Right atrium auricular region (tissue), 2 donors: ENCODE measurements at regions not wholly inside any gene's neighbourhood (a gene's known extent, or its start where the extent isn't known, plus 50 kb on each side); places are given as distances from the start of the nearest gene placed in this dataset.

ENCODE experiments used
- DNase-seq: peaks from one replicate; pipeline ENCODE4 v3.0.0-alpha.2; 2019; ENCODE audit warnings: low spot score
- H3K27ac ChIP-seq, 2 donors: fragments of 200-600 bp; sonication (generic); 1 replicate in 1 of 2; 2 replicates in 1 of 2; pipeline ENCODE4 v1.5.1; 2016 to 2019
- H3K27me3 ChIP-seq, 2 donors: fragments of 200-600 bp; sonication (generic); one replicate each; pipeline versions ENCODE4 v1.5.1 to v1.6.0; 2017 to 2019
- H3K36me3 ChIP-seq: fragments of 200-600 bp; sonication (generic); one replicate; pipeline ENCODE4 v1.5.1; 2016
- H3K4me1 ChIP-seq, 2 donors: fragments of 200-600 bp; sonication (generic); one replicate each; pipeline versions ENCODE4 v1.5.1 to v1.6.0; 2017 to 2019
- H3K4me3 ChIP-seq, 2 donors: fragments of 200-600 bp; sonication (generic); 1 replicate in 1 of 2; 2 replicates in 1 of 2; pipeline ENCODE4 v1.5.1; 2017 to 2019; ENCODE audit warnings: mild to moderate bottlenecking in 1 of 2, moderate library complexity in 1 of 2
- H3K9me3 ChIP-seq, 2 donors: fragments of 200-600 bp; sonication (generic); one replicate each; pipeline ENCODE4 v1.5.1; 2019
- TF ChIP-seq, protein P1 (sequence below), 2 donors: fragments of 200-600 bp; sonication (generic); IDR thresholded peaks; one replicate each; pipeline ENCODE4 v1.5.1; 2019; ENCODE audit warnings: antibody characterized with exemption in 2 of 2

DNA sequence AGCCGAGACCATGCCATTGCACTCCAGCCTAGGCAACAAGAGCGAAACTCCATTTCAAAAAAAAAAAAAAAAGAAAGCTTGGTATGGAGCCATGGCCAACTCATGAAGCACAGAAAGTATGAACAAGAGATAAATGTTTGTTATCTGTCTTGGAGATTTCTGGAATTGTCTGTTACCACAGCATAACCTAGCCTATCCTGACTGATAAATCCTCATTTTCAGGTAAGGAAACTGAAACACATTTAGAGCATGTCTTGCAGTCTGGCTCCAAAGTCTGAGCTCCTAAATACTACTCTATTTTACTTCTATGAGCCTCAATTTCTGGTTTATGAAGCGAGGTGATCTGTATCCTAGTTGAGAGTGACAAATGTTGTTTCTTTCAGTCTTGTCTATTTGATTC, 68.3 kb upstream of the SLC44A1 start:
- H3K27me3 ChIP-seq: no peaks in the 10 kb centered on the region
- TF ChIP-seq, protein P1, sequence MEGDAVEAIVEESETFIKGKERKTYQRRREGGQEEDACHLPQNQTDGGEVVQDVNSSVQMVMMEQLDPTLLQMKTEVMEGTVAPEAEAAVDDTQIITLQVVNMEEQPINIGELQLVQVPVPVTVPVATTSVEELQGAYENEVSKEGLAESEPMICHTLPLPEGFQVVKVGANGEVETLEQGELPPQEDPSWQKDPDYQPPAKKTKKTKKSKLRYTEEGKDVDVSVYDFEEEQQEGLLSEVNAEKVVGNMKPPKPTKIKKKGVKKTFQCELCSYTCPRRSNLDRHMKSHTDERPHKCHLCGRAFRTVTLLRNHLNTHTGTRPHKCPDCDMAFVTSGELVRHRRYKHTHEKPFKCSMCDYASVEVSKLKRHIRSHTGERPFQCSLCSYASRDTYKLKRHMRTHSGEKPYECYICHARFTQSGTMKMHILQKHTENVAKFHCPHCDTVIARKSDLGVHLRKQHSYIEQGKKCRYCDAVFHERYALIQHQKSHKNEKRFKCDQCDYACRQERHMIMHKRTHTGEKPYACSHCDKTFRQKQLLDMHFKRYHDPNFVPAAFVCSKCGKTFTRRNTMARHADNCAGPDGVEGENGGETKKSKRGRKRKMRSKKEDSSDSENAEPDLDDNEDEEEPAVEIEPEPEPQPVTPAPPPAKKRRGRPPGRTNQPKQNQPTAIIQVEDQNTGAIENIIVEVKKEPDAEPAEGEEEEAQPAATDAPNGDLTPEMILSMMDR (IDR thresholded peaks at IDR 0.05): no peak
- DNase-seq: no peak
- no peak overlapping the region for H3K27ac ChIP-seq
- H3K4me1 ChIP-seq: no peaks in the 10 kb centered on the region
- H3K36me3 ChIP-seq: no peaks in the 10 kb centered on the region
- no peak overlapping the region for H3K4me3 ChIP-seq
- H3K9me3 ChIP-seq: no peaks in the 10 kb centered on the region

DNA sequence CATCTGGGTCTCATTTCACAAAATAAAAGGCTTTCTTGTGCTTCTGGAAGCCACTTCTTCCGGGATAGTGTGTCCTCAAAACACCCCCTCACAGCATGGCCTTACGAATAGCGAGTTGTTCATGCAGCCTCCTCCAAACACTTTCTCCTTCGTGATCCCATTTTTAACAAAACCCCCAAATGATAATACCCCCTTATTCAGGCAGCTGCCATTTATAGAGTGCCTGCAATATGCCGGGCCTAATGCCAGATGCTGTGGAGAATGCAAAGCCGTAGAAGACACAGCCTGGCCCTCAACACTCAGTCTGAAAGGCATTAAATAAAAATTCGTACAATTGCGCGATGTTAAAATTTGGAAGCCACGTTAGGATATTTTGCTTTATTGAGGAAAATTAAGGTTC, 66.4 kb upstream of the SLC44A1 start:
- no peak for DNase-seq
- Histone ChIP-seq H3K27me3 (no peaks in the 10 kb centered on the region), H3K36me3 (no peaks in the 10 kb centered on the region), H3K9me3 (no peaks in the 10 kb centered on the region), H3K4me1 (no peaks in the 10 kb centered on the region), H3K4me3 (no peak overlapping the region), H3K27ac (no peak overlapping the region)
- TF ChIP-seq, protein P1 (IDR thresholded peaks at IDR 0.05): no peak

DNA sequence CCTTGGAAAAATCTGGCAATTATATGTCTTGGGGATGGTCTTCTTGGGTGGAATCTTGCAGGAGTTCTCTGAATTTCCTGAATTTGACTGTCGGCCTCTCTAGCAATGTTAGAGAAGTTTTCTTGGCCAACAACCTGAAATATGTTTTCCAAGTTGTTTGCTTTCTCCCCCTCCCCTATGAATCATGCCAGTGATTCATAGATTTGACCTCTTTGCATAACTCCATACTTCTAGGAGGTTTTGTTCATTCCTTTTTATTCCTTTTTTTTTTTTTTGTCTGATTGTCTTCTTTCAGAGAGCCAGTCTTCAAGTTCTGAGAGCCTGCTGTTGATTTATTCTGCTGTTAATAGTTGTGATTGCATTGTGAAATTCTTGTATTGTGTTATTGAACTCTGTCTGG, 56.7 kb upstream of the SLC44A1 start:
- H3K36me3 ChIP-seq: no peaks in the 10 kb centered on the region
- TF ChIP-seq, protein P1 (IDR thresholded peaks at IDR 0.05): no peak
- H3K27me3 ChIP-seq: no peaks in the 10 kb centered on the region
- no peaks in the 10 kb centered on the region for H3K4me1 ChIP-seq
- H3K4me3 ChIP-seq: no peak overlapping the region
- DNase-seq: no peak
- no peaks in the 10 kb centered on the region for H3K9me3 ChIP-seq
- no peak overlapping the region for H3K27ac ChIP-seq

DNA sequence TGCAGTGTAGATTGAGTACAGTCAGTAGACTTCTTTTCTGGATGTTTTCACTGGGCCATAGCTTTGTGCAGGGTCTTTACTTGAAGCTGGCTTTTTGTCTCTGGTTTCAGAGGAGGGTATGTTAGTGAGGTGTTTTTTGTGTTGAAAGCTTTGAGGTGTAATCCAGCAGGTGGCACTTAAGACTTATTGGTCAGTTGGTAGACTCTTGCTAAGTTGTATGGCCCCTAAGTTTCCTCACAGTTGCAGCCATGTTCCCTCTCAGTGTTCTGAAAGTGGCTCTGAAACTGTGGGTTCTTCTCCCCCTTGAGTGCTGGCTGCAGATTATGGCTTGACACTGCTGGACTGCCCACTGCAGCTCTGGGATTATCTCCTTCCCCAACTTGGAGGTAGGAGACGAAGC, 55.7 kb upstream of the SLC44A1 start:
- no peak overlapping the region for H3K27ac ChIP-seq
- DNase-seq: no peak
- H3K36me3 ChIP-seq: no peaks in the 10 kb centered on the region
- no peaks in the 10 kb centered on the region for H3K27me3 ChIP-seq
- TF ChIP-seq, protein P1 (IDR thresholded peaks at IDR 0.05): no peak
- H3K4me1 ChIP-seq: no peaks in the 10 kb centered on the region
- H3K9me3 ChIP-seq: no peaks in the 10 kb centered on the region
- H3K4me3 ChIP-seq: no peak overlapping the region

DNA sequence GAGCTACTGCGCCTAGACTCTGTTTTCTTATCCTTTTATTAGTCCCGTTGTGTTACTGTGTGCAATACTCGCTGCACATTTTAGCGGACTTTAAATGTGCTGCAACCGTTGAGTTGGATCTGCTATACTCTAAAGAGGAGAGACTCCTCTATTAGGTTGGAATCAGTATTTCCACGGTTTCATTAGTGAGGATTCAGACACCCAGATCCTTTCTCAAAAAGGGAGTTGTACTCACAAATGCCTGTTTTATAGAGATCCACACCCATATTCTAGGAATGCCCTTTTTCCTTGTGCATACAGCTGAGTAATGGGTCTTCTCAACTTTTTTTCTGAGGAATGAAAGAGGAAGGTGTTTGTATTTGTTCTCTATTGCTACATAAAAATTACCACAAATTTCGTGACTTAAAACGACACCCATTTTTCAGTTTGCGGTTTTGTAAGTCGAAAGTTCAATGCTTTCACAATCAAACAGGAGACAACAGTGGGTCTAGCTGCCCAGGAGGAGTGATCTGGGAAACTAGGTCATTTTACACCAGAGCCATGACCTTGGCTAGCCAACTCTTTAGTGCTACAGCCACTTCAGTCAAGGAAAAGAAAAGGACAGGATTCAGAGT, 52.8 kb upstream of the SLC44A1 start:
- no peaks in the 10 kb centered on the region for H3K27me3 ChIP-seq
- H3K4me3 ChIP-seq: no peak overlapping the region
- TF ChIP-seq, protein P1 (IDR thresholded peaks at IDR 0.05): no peak
- no peaks in the 10 kb centered on the region for H3K9me3 ChIP-seq
- no peaks in the 10 kb centered on the region for H3K36me3 ChIP-seq
- no peaks in the 10 kb centered on the region for H3K4me1 ChIP-seq
- no peak overlapping the region for H3K27ac ChIP-seq
- DNase-seq: no peak

DNA sequence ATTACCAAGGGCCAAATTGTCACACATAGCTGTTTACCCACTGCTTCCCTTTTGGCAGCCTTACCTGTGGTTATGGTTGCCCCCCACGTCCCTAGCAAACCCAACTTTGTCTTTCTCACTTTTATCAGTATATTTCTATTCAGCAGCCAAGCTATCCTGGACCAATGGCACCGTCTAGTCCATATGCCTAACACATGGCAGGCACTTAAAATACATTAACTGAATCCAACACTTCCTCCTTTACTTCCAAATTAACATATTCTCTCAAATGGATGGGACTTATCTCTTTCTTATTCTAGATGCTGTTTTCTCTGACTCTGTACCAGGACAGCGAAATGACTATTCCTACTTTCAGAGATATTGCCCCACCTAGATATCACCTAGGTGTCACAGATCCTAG, 50.9 kb upstream of the SLC44A1 start:
- H3K4me3 ChIP-seq: no peak overlapping the region
- H3K9me3 ChIP-seq: no peaks in the 10 kb centered on the region
- TF ChIP-seq, protein P1 (IDR thresholded peaks at IDR 0.05): no peak
- no peaks in the 10 kb centered on the region for H3K4me1 ChIP-seq
- no peak for DNase-seq
- H3K27me3 ChIP-seq: no peaks in the 10 kb centered on the region
- H3K27ac ChIP-seq: no peak overlapping the region
- no peaks in the 10 kb centered on the region for H3K36me3 ChIP-seq
